ENCODE measurements at regions not wholly inside any gene's neighbourhood (a gene's known extent, or its start where the extent isn't known, plus 50 kb on each side); places are given as distances from the start of the nearest gene placed in this dataset.
"Not testable (repeated sequence)": the region's sequence is repeated elsewhere in the genome, so short reads cannot be mapped to it uniquely, and the experiment has no call there.

- DNase-seq: not testable (repeated sequence)
Observed at GRCh38 chr1:47604869-47605268, 167.0 kb downstream of the FOXD2 start.

DNA sequence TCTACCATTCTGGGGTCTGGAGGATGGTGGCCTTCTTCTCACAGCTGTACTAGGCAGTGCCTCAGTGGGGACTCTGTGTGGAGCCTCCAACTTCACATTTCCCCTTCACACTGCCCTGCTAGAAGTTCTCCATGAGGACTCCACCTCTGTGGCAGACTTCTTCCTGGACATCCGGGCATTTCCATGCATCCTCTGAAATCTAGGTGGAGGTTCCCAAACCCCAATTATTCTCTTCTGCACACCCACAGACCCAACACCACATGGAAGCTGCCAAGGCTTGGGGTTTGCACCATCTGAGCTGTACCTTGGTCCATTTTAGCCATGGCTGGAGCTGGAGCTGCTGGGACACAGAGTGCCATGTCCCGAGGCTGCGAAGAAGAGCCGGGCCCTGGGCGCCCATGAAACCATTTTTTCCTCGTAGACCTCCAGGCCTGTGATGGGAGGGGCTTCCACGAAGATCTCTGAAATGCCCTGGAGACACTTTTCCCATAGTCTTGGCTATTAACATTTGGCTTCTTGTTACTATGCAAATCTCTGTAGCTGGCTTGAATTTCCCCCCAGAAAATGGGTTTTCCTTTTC, 170.5 kb downstream of the FOXD2 start:
- no peak for DNase-seq

- no peak for DNase-seq
Observed at GRCh38 chr1:47611992-47612391, 174.1 kb downstream of the FOXD2 start.

GRCh38 chr1:47612819-47613218, 175.0 kb downstream of the FOXD2 start:
- DNase-seq: no peak

GRCh38 chr1:47616036-47616435, 178.2 kb downstream of the FOXD2 start:
- no peak for DNase-seq

GRCh38 chr1:47616906-47617305, 179.1 kb downstream of the FOXD2 start:
- no peak for DNase-seq

DNA sequence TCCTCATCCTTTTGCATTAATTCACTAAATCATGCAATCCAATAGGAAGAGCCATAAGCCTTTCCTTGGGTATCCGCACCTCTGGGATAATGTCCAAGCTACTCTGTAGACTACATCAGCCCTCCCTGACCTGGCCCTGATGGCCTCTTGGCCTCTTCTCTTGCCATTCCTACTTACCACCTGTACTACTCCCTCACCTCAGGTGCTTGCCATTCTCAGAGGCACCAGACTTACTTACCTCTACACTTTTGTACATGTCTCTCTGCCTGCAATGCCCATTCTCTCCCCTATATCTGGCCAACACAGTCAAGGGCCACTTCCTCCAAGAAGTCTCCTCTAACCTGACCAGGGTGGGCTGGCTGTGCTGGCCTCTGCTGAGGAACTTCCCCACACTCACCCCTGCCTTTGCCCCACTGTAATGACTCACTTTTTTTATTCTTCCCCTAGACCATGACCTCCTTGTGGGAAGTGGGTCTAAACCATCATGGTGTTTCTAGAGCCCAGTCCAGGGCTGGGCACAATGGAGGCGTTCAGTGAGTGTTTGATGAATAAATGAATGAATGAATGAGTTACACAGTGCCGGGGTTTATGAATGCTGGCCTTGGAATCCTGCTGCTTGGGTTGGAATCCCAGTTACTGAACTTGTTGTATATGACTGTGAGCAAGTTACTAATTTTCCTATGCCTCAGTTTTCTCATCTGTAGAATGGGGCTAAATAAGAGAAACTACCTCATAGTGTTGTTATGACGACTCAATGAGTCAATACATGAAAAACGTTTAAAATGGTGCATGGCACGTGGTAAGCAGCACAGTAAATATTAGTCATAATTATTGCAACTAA, 179.8 kb downstream of the FOXD2 start:
- DNase-seq: no peak

- no peak for DNase-seq
Observed at GRCh38 chr1:47618222-47618720, 180.4 kb downstream of the FOXD2 start.

DNA sequence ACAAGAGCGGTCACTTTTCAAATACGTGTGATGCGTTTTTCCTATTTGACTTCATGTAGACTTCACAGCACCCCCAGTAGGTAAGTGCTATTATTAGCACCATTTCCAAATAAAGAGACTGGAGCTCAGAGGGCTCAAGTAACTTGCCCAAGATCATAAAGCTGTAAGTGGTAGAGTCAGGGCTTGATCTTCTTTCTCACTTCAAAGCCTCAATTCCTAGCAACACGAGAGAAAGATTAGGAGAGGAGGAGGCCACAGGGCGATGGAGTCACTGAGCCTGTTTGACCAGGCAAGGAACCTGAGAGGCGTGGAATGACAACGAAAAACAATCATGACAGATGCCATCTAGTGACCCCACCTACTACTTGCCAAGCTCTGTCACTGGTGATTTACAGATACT, 181.0 kb downstream of the FOXD2 start:
- no peak for DNase-seq

DNA sequence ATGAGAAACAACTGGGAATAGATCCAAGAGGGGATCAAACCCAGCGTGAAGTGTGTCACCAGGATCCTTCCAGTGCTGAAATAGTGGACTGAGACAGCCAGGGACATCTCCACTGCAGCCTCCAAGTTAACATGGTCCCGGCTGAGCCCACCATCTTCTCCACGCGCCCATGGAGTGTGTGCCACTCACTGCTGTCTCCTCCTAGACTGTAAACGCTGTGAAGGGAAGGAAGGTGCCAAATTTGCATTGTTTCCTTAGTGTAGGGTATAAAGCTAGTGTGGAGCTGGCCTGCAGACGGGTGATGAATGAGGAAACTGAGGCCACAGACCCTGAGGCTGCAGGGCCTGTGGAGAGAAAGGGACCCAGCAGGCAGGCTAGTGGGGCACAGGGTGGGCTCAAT, 183.6 kb downstream of the FOXD2 start:
- no peak for DNase-seq

- no peak for DNase-seq
Observed at GRCh38 chr1:47621977-47622376, 184.1 kb downstream of the FOXD2 start.

DNA sequence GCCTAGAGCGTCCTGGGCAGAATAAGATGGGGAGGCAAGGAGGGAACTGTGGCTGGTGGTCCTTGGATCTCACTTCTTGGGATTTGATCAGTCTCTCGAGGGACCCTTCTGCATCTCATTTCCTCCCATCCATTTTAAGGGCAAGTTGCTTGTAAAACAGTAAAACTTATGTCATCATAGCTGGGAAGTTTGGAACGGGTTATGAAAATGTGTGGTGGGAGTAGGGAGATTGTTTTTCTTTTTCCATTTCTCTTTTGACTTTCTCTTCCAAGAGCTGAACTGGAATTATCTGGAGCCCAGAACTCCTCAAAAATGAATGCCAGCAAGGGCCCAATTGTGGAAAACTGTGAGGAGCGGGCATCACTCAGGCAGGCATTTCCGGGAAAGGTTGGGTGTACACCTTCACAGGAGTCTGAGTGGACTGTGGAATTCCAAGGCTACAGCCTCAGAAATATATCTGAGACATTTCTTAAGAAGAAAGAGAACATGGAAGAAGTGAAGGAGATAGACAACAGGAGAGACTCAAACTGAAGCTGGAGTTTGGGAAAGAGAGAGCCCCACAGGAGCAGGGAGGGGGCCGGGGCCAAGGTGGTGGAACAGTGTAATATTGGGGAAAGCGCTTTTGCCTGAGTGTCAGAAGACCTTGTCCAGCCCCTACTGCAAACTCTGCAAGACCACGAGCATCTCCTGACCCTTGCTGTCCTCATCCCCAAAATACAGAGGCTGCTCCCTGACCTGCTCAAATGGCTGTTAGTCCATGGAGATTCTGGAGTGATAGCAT, 185.1 kb downstream of the FOXD2 start:
- no peak for DNase-seq

DNA sequence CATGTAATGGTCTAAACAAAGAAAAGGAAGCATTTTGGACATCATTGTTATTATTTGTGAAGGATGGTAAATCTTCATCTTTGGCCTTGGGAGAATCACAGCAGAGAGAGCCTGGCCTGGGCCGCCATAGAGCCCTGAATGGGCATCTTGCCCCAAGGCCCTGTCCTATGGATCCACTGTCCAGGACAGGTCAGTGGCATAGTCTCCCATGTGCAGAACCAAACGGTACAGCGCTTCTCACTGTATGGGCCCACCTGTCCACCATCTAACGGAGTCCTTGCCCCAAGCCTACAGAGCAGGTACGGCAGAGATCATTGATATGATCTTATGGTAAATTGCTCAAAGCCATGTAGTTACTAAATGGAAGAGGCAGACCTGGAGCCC, 185.7 kb downstream of the FOXD2 start:
- DNase-seq: no peak

- DNase-seq: no peak
Observed at GRCh38 chr1:47624531-47624930, 186.7 kb downstream of the FOXD2 start.

DNA sequence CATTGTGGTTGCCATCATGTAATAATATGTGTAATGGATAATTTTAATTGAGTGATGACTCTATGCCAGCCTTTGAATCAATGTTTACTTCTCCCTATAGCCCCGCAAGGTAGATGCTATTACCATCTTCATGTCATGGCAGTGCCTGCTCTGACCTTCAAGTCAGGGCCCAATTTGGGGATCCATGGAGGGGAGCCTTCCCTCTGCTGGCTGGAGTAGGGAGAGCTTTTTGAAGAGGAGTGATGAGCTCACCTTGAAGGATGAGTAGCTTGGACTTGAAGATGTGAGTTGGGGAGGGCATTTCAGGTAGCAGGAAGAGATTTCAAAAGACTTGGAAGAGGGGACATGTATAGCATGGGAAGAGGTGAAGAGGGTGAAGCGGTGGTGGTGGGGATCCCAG, 189.2 kb downstream of the FOXD2 start:
- no peak for DNase-seq

DNA sequence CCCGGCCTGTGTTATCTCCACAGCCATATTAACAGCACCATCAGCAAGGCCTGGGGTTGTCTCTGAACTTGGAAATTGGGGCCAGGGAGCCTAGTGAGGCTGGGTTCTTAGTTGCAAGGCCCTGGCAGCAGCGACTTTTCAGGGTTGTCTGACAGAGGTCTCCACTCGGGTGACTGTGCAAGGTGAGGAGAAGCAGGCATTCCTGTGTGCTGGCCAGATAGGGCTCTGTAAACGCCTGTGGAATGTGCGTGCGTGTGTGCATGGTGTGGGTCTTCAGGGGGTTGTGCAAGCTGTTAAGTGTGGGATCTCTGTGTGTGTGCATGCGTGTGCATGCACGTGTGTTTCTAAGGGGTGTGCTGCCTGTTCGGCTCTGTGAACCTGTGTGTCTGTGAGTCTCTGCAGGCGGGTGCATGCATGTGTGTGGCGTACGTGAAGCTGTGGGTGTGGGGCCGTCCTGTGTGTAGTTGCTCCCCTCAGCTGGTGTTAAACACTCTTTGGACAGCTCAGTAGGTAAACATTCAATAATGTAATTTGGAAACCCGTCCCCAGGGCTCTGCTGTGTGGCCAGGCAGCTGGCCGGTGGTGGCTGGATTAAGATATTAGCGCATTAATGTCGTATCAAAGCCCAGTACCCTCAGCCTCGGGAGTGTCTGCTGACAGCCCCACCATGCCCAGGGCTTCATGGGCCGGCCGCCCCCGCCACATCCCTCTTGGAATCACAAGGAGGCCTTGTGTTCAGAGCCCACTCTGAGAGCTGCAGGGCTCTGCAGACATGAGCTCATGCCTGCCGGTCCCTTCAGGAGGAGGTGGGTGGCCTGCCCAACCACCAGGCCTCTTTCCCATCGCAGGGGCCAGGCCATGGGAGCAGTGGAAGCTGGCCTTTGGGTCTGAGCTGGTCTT, 189.9 kb downstream of the FOXD2 start:
- no peak for DNase-seq

DNA sequence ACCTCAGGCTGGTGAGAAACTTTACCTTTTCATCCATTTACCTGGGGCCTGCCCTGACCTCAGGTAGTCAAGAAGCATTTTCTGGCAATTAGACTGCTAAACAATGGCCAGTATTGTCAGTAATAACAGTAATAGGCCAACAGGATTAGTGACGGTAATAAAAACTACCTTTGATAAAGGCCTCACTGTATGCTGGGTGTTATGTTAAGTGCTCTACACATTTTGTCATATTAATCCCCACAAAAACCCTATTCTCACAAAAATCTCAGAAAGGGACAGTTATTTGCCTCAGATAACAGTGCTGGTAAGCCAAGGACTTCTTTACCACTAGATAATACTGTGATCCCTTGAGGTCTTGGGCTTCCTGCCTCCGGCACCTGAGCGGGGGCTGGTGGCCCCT, 191.4 kb downstream of the FOXD2 start:
- no peak for DNase-seq

- DNase-seq: no peak
Observed at GRCh38 chr1:47630346-47630745, 192.5 kb downstream of the FOXD2 start.

DNA sequence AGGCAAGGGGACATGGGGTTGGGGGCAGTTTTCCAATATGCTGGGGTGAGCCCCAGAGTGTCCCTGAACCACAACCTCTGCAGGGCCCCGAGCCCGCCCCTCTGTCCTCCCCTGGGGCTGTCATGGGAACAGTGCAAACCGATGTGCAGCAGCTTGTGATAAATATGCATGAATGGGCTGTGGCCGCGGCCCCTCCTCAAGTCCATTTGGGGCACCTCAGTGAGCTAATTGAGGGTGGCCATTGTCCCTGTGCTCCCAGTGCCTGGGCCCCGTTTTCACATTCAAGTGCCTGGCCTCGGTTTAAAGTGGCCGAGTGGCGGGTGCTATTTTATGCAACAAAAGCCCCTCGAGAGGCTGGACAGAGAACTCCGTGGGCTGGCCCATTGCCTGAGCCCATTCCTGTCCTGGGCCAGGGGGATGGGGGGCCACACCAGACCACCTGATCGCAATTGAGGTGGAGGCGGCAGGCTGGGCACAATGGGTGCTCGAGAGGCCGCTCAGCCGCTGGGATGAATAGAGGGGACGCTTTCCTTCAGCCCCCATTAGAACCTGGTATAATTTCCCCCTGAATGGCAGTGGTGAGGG, 193.7 kb downstream of the FOXD2 start:
- no peak for DNase-seq

DNA sequence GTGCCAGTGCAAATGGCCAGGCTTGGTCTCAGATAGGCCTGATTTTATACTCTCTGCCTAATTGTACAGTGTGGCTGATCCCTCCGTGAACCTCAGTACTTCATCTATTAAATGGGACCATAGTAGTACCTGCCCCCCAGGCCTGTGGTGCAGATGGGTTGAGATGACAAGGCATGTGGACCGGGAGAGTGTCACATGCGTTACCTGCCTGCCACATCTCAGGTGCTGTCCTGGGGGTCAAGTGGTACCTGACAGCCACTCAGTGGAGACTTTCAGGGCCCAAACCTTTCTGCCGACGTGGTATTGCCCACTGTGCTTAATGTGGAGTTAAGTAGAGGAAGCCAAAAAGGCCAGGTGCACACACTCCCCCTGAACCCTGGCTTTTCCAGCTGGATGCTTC, 197.3 kb downstream of the FOXD2 start:
- no peak for DNase-seq

DNA sequence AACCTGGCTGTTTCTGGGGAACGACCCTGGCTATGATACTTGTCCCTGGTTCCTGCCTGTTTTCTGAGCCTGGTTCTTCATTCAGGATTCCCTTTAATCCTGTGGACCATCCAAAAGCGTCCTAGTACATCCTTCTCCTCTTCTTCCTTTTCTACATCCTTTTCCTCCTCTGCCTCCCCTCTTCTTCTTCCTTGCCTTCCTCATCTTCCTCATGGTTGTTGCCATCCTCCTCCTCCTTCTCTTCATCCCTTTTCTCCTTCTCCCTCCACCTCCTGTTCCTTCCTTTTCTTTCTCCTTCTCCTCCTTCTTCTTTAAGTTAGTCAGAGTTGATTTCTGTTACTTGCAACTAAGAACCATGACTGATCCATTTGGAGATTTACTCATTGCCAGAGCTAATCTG, 197.8 kb downstream of the FOXD2 start:
- no peak for DNase-seq

DNA sequence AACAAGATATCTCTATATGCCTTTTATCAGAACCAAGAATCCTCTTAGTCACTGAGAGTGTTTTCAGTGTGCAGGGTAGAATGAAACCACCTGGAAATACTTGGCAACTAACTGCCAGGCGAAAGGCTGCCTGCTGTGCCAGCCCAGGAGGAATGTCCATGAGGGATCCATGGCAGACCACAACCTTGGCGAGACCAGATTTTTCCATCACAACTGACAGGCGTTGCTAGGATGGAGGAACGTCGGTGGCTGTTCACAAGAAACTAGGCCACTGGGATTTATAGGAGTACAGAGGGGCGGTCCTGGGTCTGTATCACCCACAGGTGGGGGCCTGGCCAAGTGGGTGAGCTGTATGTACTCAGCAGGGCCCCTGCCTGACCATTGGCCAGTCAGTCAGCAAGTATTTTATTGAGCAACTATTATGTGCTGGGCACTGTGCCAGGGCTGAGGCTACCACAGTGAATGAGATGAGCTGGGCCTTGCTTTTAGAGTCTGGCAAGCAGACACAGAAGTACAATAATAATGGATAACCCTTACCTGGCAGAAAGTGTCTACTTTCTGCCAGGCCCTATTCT, 199.4 kb downstream of the FOXD2 start:
- no peak for DNase-seq

All from central memory CD4-positive, alpha-beta T cell (primary cell).